ENCODE measurements at regions not wholly inside any gene's neighbourhood (a gene's known extent, or its start where the extent isn't known, plus 50 kb on each side); places are given as distances from the start of the nearest gene placed in this dataset.

- no peak for TF ChIP-seq EZH2 (IDR thresholded peaks at IDR 0.05)
- no peak for TF ChIP-seq POLR2AphosphoS5 (IDR thresholded peaks at IDR 0.05; ENCODE audit: borderline replicate concordance, low read depth, low read length)
These were observed 82.1 kb upstream of the IGFBP3 start for GRCh38 chr7:46003161-46003560.

Measured in SK-N-MC (cell line).